ENCODE measurements at regions not wholly inside any gene's neighbourhood (a gene's known extent, or its start where the extent isn't known, plus 50 kb on each side); places are given as distances from the start of the nearest gene placed in this dataset.

GRCh38 chr16:16988963-16989362 lies 481.8 kb downstream of the XYLT1 start:
- no peaks in the 10 kb centered on the region for H3K27me3 ChIP-seq
- no peak overlapping the region for H3K4me3 Mint-ChIP-seq

GRCh38 chr16:16989368-16989767 lies 481.4 kb downstream of the XYLT1 start:
- Mint-ChIP-seq H3K4me3 (no peak overlapping the region), H3K4me1 (peaks cover 12% of the 10 kb centered on the region), H3K9me3 (no peaks in the 10 kb centered on the region), H3K36me3 (no peaks in the 10 kb centered on the region), H3K27me3 (ENCODE audit: insufficient read depth, low read depth) (peaks cover 2% of the 10 kb centered on the region), H3K27ac (no peak overlapping the region)
- Histone ChIP-seq H3K27me3 (no peaks in the 10 kb centered on the region), H3K27ac (no peak overlapping the region), H3K4me1 (peaks cover 9% of the 10 kb centered on the region), H3K79me2 (ENCODE audit: low read depth) (no peaks in the 10 kb centered on the region), H3K9me3 (ENCODE audit: low read depth) (no peaks in the 10 kb centered on the region), H3K9ac (no peak overlapping the region), H2AFZ (replicated peaks) (peak overlapping the region; percentile 27), H3K36me3 (no peaks in the 10 kb centered on the region), H3K4me2 (no peak overlapping the region), H3K4me3 (no peak overlapping the region), H3F3A (ENCODE audit: low read depth) (peaks cover 9% of the 10 kb centered on the region), H4K20me1 (ENCODE audit: low read depth) (no peaks in the 10 kb centered on the region)
- TF ChIP-seq EZH2 (IDR thresholded peaks at IDR 0.05) (no peak), CTCF (IDR thresholded peaks at IDR 0.05) (no peak), EZH2phosphoT487 (IDR thresholded peaks at IDR 0.05) (no peak)
- DNase-seq (ENCODE audit: low spot score): no peak

More at GRCh38 chr16:16988963-16989362, 481.8 kb downstream of the XYLT1 start:
- Histone ChIP-seq H3K27ac (no peak overlapping the region), H3K4me2 (no peak overlapping the region), H4K20me1 (ENCODE audit: low read depth) (no peaks in the 10 kb centered on the region), H3K79me2 (ENCODE audit: low read depth) (no peaks in the 10 kb centered on the region), H2AFZ (replicated peaks) (peak overlapping the region; percentile 27), H3K4me3 (no peak overlapping the region), H3K36me3 (no peaks in the 10 kb centered on the region), H3K9ac (no peak overlapping the region), H3K4me1 (peaks cover 9% of the 10 kb centered on the region), H3F3A (ENCODE audit: low read depth) (peaks cover 9% of the 10 kb centered on the region), H3K9me3 (ENCODE audit: low read depth) (no peaks in the 10 kb centered on the region)
- Mint-ChIP-seq H3K4me1 (peaks cover 10% of the 10 kb centered on the region), H3K27ac (no peak overlapping the region), H3K9me3 (no peaks in the 10 kb centered on the region), H3K27me3 (ENCODE audit: insufficient read depth, low read depth) (peaks cover 2% of the 10 kb centered on the region), H3K36me3 (no peaks in the 10 kb centered on the region)
- TF ChIP-seq EZH2phosphoT487 (IDR thresholded peaks at IDR 0.05): no peak
- no peak for TF ChIP-seq CTCF (IDR thresholded peaks at IDR 0.05)
- TF ChIP-seq EZH2 (IDR thresholded peaks at IDR 0.05): no peak
- DNase-seq (ENCODE audit: low spot score): no peak

- Mint-ChIP-seq H3K27me3 (ENCODE audit: insufficient read depth, low read depth) (no peaks in the 10 kb centered on the region), H3K4me3 (no peak overlapping the region), H3K36me3 (no peaks in the 10 kb centered on the region), H3K9me3 (no peaks in the 10 kb centered on the region), H3K4me1 (peaks cover 12% of the 10 kb centered on the region), H3K27ac (no peak overlapping the region)
- no peak for DNase-seq (ENCODE audit: low spot score)
- H3F3A ChIP-seq (ENCODE audit: low read depth): peaks cover 9% of the 10 kb centered on the region
- no peaks in the 10 kb centered on the region for H3K79me2 ChIP-seq (ENCODE audit: low read depth)
- H3K36me3 ChIP-seq: no peaks in the 10 kb centered on the region
- no peaks in the 10 kb centered on the region for H3K9me3 ChIP-seq (ENCODE audit: low read depth)
- no peak overlapping the region for H3K9ac ChIP-seq
- peak; percentile 4 for TF ChIP-seq CTCF (IDR thresholded peaks at IDR 0.05)
- TF ChIP-seq EZH2 (IDR thresholded peaks at IDR 0.05): no peak
- no peak overlapping the region for H3K27ac ChIP-seq
- no peaks in the 10 kb centered on the region for H4K20me1 ChIP-seq (ENCODE audit: low read depth)
- no peak overlapping the region for H2AFZ ChIP-seq (replicated peaks)
- no peaks in the 10 kb centered on the region for H3K27me3 ChIP-seq
- no peak overlapping the region for H3K4me3 ChIP-seq
- no peak overlapping the region for H3K4me2 ChIP-seq
- peaks cover 13% of the 10 kb centered on the region for H3K4me1 ChIP-seq
Measured at GRCh38 chr16:16991711-16992110, 479.0 kb downstream of the XYLT1 start.

Data from neural progenitor cell (in vitro differentiated cells).